Trophoblast cell (in vitro differentiated cells and primary cell): ENCODE measurements at regions not wholly inside any gene's neighbourhood (a gene's known extent, or its start where the extent isn't known, plus 50 kb on each side); places are given as distances from the start of the nearest gene placed in this dataset.

Source experiments
- DNase-seq, 2 donors: peaks; one replicate each; pipeline ENCODE4 v3.0.0-alpha.2; 2016
- H2AFZ ChIP-seq: 2 replicates; pipeline ENCODE4 v1.6.1; 2013; ENCODE audit warnings: low read length, moderate library complexity, mild to moderate bottlenecking; ENCODE audit not compliant: insufficient read depth, poor library complexity
- H2AK5ac ChIP-seq: 2 replicates; pipeline ENCODE4 v1.6.1; 2013; ENCODE audit warnings: mild to moderate bottlenecking, low read length
- H2BK120ac ChIP-seq: 2 replicates; pipeline ENCODE4 v1.6.1; 2013; ENCODE audit warnings: low read length, mild to moderate bottlenecking, moderate library complexity; ENCODE audit not compliant: insufficient read depth, poor library complexity
- H2BK12ac ChIP-seq: 2 replicates; pipeline ENCODE4 v1.6.1; 2013; ENCODE audit warnings: mild to moderate bottlenecking, low read length, moderate library complexity
- H2BK5ac ChIP-seq: 2 replicates; pipeline ENCODE4 v1.6.1; 2013; ENCODE audit warnings: low read length, low read depth, moderate library complexity, mild to moderate bottlenecking; ENCODE audit not compliant: poor library complexity
- H3K14ac ChIP-seq: 2 replicates; pipeline ENCODE4 v1.6.1; 2013; ENCODE audit warnings: mild to moderate bottlenecking, low read length
- H3K18ac ChIP-seq: 2 replicates; pipeline ENCODE4 v1.6.1; 2013; ENCODE audit warnings: mild to moderate bottlenecking, low read length
- H3K23ac ChIP-seq: 2 replicates; pipeline ENCODE4 v1.6.1; 2013; ENCODE audit warnings: low read length
- H3K27ac ChIP-seq: 2 replicates; pipeline ENCODE4 v1.5.1; 2013; ENCODE audit warnings: low read depth, mild to moderate bottlenecking, inconsistent platforms, low read length, moderate library complexity
- H3K27me3 ChIP-seq: 2 replicates; pipeline ENCODE4 v1.6.1; 2013; ENCODE audit warnings: inconsistent platforms, mild to moderate bottlenecking, low read length, moderate library complexity; ENCODE audit not compliant: insufficient read depth
- H3K36me3 ChIP-seq, 2 experiments: 1 replicate in 1 of 2; 2 replicates in 1 of 2; pipeline ENCODE4 v1.6.1; 2013; ENCODE audit warnings: low read length in 2 of 2, mild to moderate bottlenecking in 2 of 2, moderate library complexity in 1 of 2; ENCODE audit not compliant: insufficient read depth in 2 of 2, control insufficient read depth in 1 of 2
- H3K4ac ChIP-seq: 2 replicates; pipeline ENCODE4 v1.6.1; 2013; ENCODE audit warnings: low read depth, mild to moderate bottlenecking, low read length, moderate library complexity
- H3K4me1 ChIP-seq, 2 experiments: 1 replicate in 1 of 2; 2 replicates in 1 of 2; pipeline ENCODE4 v1.6.1; 2013; ENCODE audit warnings: low read length in 2 of 2, mild to moderate bottlenecking in 2 of 2, moderate library complexity in 1 of 2; ENCODE audit not compliant: insufficient read depth in 2 of 2, control insufficient read depth in 1 of 2
- H3K4me2 ChIP-seq: 2 replicates; pipeline ENCODE4 v1.6.1; 2013; ENCODE audit warnings: inconsistent platforms, mild to moderate bottlenecking, low read length, moderate library complexity
- H3K4me3 ChIP-seq: 2 replicates; pipeline ENCODE4 v1.5.1; 2013; ENCODE audit warnings: mild to moderate bottlenecking, low read depth, low read length, inconsistent platforms
- H3K79me1 ChIP-seq: one replicate; pipeline ENCODE4 v1.6.1; 2013; ENCODE audit warnings: low read length
- H3K79me2 ChIP-seq: 2 replicates; pipeline ENCODE4 v1.6.1; 2013; ENCODE audit warnings: low read length, mild to moderate bottlenecking; ENCODE audit not compliant: control insufficient read depth, insufficient read depth, poor library complexity
- H3K9ac ChIP-seq: 2 replicates; pipeline ENCODE4 v1.6.1; 2013; ENCODE audit warnings: mild to moderate bottlenecking, low read length
- H3K9me3 ChIP-seq: 2 replicates; pipeline ENCODE4 v1.6.1; 2013; ENCODE audit warnings: low read depth, mild to moderate bottlenecking, control low read depth, inconsistent platforms, low read length; ENCODE audit not compliant: insufficient read depth
- H4K12ac ChIP-seq: 2 replicates; pipeline ENCODE4 v1.6.1; 2013; ENCODE audit warnings: low read depth, mild to moderate bottlenecking, low read length, moderate library complexity
- H4K8ac ChIP-seq: 2 replicates; pipeline ENCODE4 v1.6.1; 2013; ENCODE audit warnings: low read depth, mild to moderate bottlenecking, low read length, moderate library complexity
- H4K91ac ChIP-seq: one replicate; pipeline ENCODE4 v1.6.1; 2013; ENCODE audit warnings: low read depth, mild to moderate bottlenecking, low read length, moderate library complexity
- WGBS: extraction: QIAGEN DNeasy Blood & Tissue Kit; methylation state at CpG from one replicate; pipeline ENCODE4 v1.1.7; 2013; ENCODE audit warnings: missing lambda C conversion rate; ENCODE audit not compliant: insufficient read length, insufficient coverage; ENCODE audit errors: extremely low coverage; 5-methylcytosine and 5-hydroxymethylcytosine counted together

GRCh38 chr18:51278045-51278649 lies 80.7 kb upstream of the MEX3C start:
- Histone ChIP-seq H4K8ac (no peak overlapping the region), H2BK5ac (no peak overlapping the region), H3K4me2 (no peak overlapping the region), H3K27ac (no peak overlapping the region), H3K79me1 (no peaks in the 10 kb centered on the region), H3K23ac (no peak overlapping the region), H3K9ac (no peak overlapping the region), H3K14ac (no peak overlapping the region), H2BK120ac (no peak overlapping the region), H3K4ac (no peak overlapping the region), H3K36me3 (no peaks in the 10 kb centered on the region), H4K91ac (no peak overlapping the region), H2AK5ac (no peak overlapping the region), H4K12ac (no peak overlapping the region), H3K4me3 (no peak overlapping the region), H3K27me3 (no peaks in the 10 kb centered on the region), H3K4me1 (no peaks in the 10 kb centered on the region), H3K18ac (no peak overlapping the region), H3K79me2 (no peaks in the 10 kb centered on the region), H2BK12ac (no peak overlapping the region), H3K9me3 (no peaks in the 10 kb centered on the region), H2AFZ (no peak overlapping the region)
- no CpG with 5 or more reads among the region's 4 CpGs for WGBS
- peak; percentile 54 to 77 for DNase-seq

GRCh38 chr18:51279367-51279984 lies 82.0 kb upstream of the MEX3C start:
- H2AK5ac ChIP-seq = no peak overlapping the region
- H3K18ac ChIP-seq = no peak overlapping the region
- H3K14ac ChIP-seq = no peak overlapping the region
- no peaks in the 10 kb centered on the region for H3K79me2 ChIP-seq
- no peak overlapping the region for H3K27ac ChIP-seq
- no peak overlapping the region for H3K9ac ChIP-seq
- H3K36me3 ChIP-seq = no peaks in the 10 kb centered on the region
- H3K4me2 ChIP-seq = no peak overlapping the region
- no peak overlapping the region for H4K91ac ChIP-seq
- no peaks in the 10 kb centered on the region for H3K9me3 ChIP-seq
- H3K27me3 ChIP-seq = no peaks in the 10 kb centered on the region
- no peak overlapping the region for H4K8ac ChIP-seq
- no peak overlapping the region for H2BK5ac ChIP-seq
- H3K23ac ChIP-seq = no peak overlapping the region
- H4K12ac ChIP-seq = no peak overlapping the region
- no peak for DNase-seq
- no peak overlapping the region for H3K4me3 ChIP-seq
- H3K4me1 ChIP-seq = no peaks in the 10 kb centered on the region
- WGBS = no CpG with 5 or more reads among the region's 2 CpGs
- H2BK12ac ChIP-seq = no peak overlapping the region
- H2BK120ac ChIP-seq = no peak overlapping the region
- H2AFZ ChIP-seq = no peak overlapping the region
- H3K4ac ChIP-seq = no peak overlapping the region
- H3K79me1 ChIP-seq = no peaks in the 10 kb centered on the region

- no peak overlapping the region for H2BK120ac ChIP-seq
- no peak overlapping the region for H2AFZ ChIP-seq
- no peak for DNase-seq
- no peaks in the 10 kb centered on the region for H3K79me1 ChIP-seq
- no peak overlapping the region for H2AK5ac ChIP-seq
- no peak overlapping the region for H3K23ac ChIP-seq
- H3K27ac ChIP-seq = no peak overlapping the region
- no peak overlapping the region for H3K4me3 ChIP-seq
- no peak overlapping the region for H4K91ac ChIP-seq
- H2BK5ac ChIP-seq = no peak overlapping the region
- H3K27me3 ChIP-seq = no peaks in the 10 kb centered on the region
- H3K9me3 ChIP-seq = no peaks in the 10 kb centered on the region
- no peak overlapping the region for H3K9ac ChIP-seq
- H3K79me2 ChIP-seq = no peaks in the 10 kb centered on the region
- H3K4me1 ChIP-seq = peaks cover 7% of the 10 kb centered on the region in 2 experiments
- no CpG with 5 or more reads among the region's 5 CpGs for WGBS
- no peaks in the 10 kb centered on the region for H3K36me3 ChIP-seq
- no peak overlapping the region for H3K4me2 ChIP-seq
- H3K18ac ChIP-seq = no peak overlapping the region
- no peak overlapping the region for H4K12ac ChIP-seq
- no peak overlapping the region for H4K8ac ChIP-seq
- no peak overlapping the region for H2BK12ac ChIP-seq
- no peak overlapping the region for H3K4ac ChIP-seq
- H3K14ac ChIP-seq = no peak overlapping the region
These were observed 90.5 kb upstream of the MEX3C start for GRCh38 chr18:51287818-51288508.

GRCh38 chr18:51288582-51288981 lies 91.1 kb upstream of the MEX3C start:
- Histone ChIP-seq H2BK5ac (no peak overlapping the region), H3K9me3 (no peaks in the 10 kb centered on the region)
- no CpG with 5 or more reads among the region's 3 CpGs for WGBS

More at GRCh38 chr18:51288582-51288981, 91.1 kb upstream of the MEX3C start:
- no peak overlapping the region for H2AFZ ChIP-seq
- no peak overlapping the region for H3K4ac ChIP-seq
- no peak overlapping the region for H3K4me2 ChIP-seq
- H3K23ac ChIP-seq = no peak overlapping the region
- H3K18ac ChIP-seq = no peak overlapping the region
- H3K14ac ChIP-seq = no peak overlapping the region
- no peak for DNase-seq
- H2BK12ac ChIP-seq = no peak overlapping the region
- H2AK5ac ChIP-seq = no peak overlapping the region
- H3K27me3 ChIP-seq = no peaks in the 10 kb centered on the region
- no peak overlapping the region for H4K12ac ChIP-seq
- no peak overlapping the region for H4K91ac ChIP-seq
- H3K9ac ChIP-seq = no peak overlapping the region
- no peaks in the 10 kb centered on the region for H3K79me1 ChIP-seq
- no peak overlapping the region for H3K27ac ChIP-seq
- H3K79me2 ChIP-seq = no peaks in the 10 kb centered on the region
- H3K4me1 ChIP-seq = peaks cover 7% of the 10 kb centered on the region in 2 experiments
- H3K36me3 ChIP-seq = no peaks in the 10 kb centered on the region
- no peak overlapping the region for H3K4me3 ChIP-seq
- no peak overlapping the region for H4K8ac ChIP-seq
- no peak overlapping the region for H2BK120ac ChIP-seq
